A549 (cell line): ENCODE measurements at regions not wholly inside any gene's neighbourhood (a gene's known extent, or its start where the extent isn't known, plus 50 kb on each side); places are given as distances from the start of the nearest gene placed in this dataset.
"Not testable (repeated sequence)": the region's sequence is repeated elsewhere in the genome, so short reads cannot be mapped to it uniquely, and the experiment has no call there.

Source experiments
- ATAC-seq, 2 experiments: fragments of 200-7000 bp in 1 of 2; fragments of >200 bp in 1 of 2; cut with Nextera tagmentation in 1 of 2; cut with Tn5 transposase in 1 of 2; 3 replicates each; pipeline versions ENCODE4 v1.8.0 to v1.9.1; 2018 to 2020; ENCODE audit warnings: mild to moderate bottlenecking in 1 of 2, moderate library complexity in 1 of 2
- CTCF ChIA-PET: fragments of 300-600 bp; sonication (Branson Sonifier 250); formaldehyde crosslinking; extraction: SDS; loops from one replicate; lab custom pipeline; 2021; ENCODE audit warnings: antibody characterized with exemption, inconsistent platforms; lab: Yijun Ruan, JAX
- POLR2A ChIA-PET: fragments of 350-600 bp; formaldehyde crosslinking; extraction: SDS; loops from one replicate; lab custom pipeline; 2021; ENCODE audit warnings: antibody characterized with exemption, inconsistent platforms; lab: Yijun Ruan, JAX
- DNase-seq, 2 experiments: peaks; one replicate each; pipeline versions ENCODE4 v3.0.0 to v3.0.0-alpha.2; 2011 to 2016; ENCODE audit warnings: low read depth in 1 of 2, low spot score in 1 of 2
- FAIRE-seq: peaks from 2 replicates; lab custom pipeline; 2011; peaks lifted over from hg19 to GRCh38; lab: Jason Lieb, UNC
- H3K27ac ChIP-seq, 2 experiments: fragments of >200 bp; sonication (Bioruptor Twin); formaldehyde crosslinking; 3 replicates each; pipeline ENCODE4 v1.5.1; 2016 to 2017
- H3K4me1 ChIP-seq: fragments of >200 bp; sonication (Bioruptor Twin); formaldehyde crosslinking; 3 replicates; pipeline ENCODE4 v1.6.1; 2016
- H3K4me2 ChIP-seq: fragments of >200 bp; sonication (Bioruptor Twin); formaldehyde crosslinking; 3 replicates; pipeline ENCODE4 v1.6.1; 2016
- H3K4me3 ChIP-seq: fragments of >200 bp; sonication (Bioruptor Twin); formaldehyde crosslinking; 3 replicates; pipeline ENCODE4 v1.5.1; 2016
- H3K9me3 ChIP-seq: fragments of >200 bp; sonication (Bioruptor Twin); formaldehyde crosslinking; 3 replicates; pipeline ENCODE4 v1.6.1; 2016
- CBX2 ChIP-seq: fragments of 200-600 bp; sonication (generic); IDR thresholded peaks from 2 replicates; pipeline ENCODE4 v1.6.1; 2016; ENCODE audit warnings: low read depth, mild to moderate bottlenecking, borderline replicate concordance
- CHD4 ChIP-seq: fragments of 200-600 bp; sonication (generic); IDR thresholded peaks from 2 replicates; pipeline ENCODE4 v1.6.1; 2016; ENCODE audit warnings: antibody characterized with exemption, mild to moderate bottlenecking, borderline replicate concordance
- EP300 ChIP-seq, 2 experiments: fragments of >200 bp; sonication (Bioruptor Twin); formaldehyde crosslinking; IDR thresholded peaks; 2 replicates in 1 of 2; 3 replicates in 1 of 2; pipeline ENCODE4 v1.6.1; 2016 to 2017
- FOSB ChIP-seq: fragments of 250-450 bp; sonication (Bioruptor Pico); IDR thresholded peaks from 2 replicates; pipeline ENCODE4 v1.5.0; 2020; ENCODE audit warnings: mild to moderate bottlenecking, moderate library complexity
- HEYL ChIP-seq: fragments of 250-450 bp; sonication (Bioruptor Pico); IDR thresholded peaks from 2 replicates; pipeline ENCODE4 v1.8.0; 2021; ENCODE audit warnings: mild to moderate bottlenecking, moderate library complexity
- HOXB13 ChIP-seq: fragments of 250-450 bp; sonication (Bioruptor Pico); IDR thresholded peaks from 2 replicates; pipeline ENCODE4 v1.5.0; 2020; ENCODE audit warnings: low read depth, mild to moderate bottlenecking, moderate library complexity
- JUN ChIP-seq, 2 experiments: fragments of >200 bp; sonication (Bioruptor Twin); formaldehyde crosslinking; IDR thresholded peaks; 2 replicates in 1 of 2; 3 replicates in 1 of 2; pipeline ENCODE4 v1.6.1; 2016 to 2017
- JUNB ChIP-seq: fragments of >200 bp; sonication (Bioruptor Twin); formaldehyde crosslinking; IDR thresholded peaks from 2 replicates; pipeline ENCODE4 v1.6.1; 2016
- KDM1A ChIP-seq: fragments of 200-600 bp; sonication (generic); IDR thresholded peaks from 2 replicates; pipeline ENCODE4 v1.6.1; 2016; ENCODE audit warnings: low read depth, mild to moderate bottlenecking
- MAFK ChIP-seq: fragments of 450-650 bp; IDR thresholded peaks from 2 replicates; pipeline ENCODE4 v1.6.1; 2014; ENCODE audit not compliant: partially characterized antibody
- MYC ChIP-seq: IDR thresholded peaks from 2 replicates; pipeline ENCODE4 v1.6.1; 2012; ENCODE audit warnings: mild to moderate bottlenecking, inconsistent platforms, low read length, improper control_type of control experiment, borderline replicate concordance
- NFE2L2 ChIP-seq: fragments of 150-350 bp; conservative IDR thresholded peaks from 2 replicates; pipeline ENCODE4 v1.6.1; 2014; ENCODE audit warnings: low read length
- NPAS2 ChIP-seq: fragments of 250-450 bp; sonication (Bioruptor Pico); IDR thresholded peaks from 2 replicates; pipeline ENCODE4 v1.8.0; 2022; ENCODE audit warnings: mild to moderate bottlenecking, moderate library complexity, borderline replicate concordance
- NR3C1 ChIP-seq: fragments of >200 bp; sonication (Bioruptor Twin); formaldehyde crosslinking; IDR thresholded peaks from 3 replicates; pipeline ENCODE4 v1.6.1; 2017
- RARB ChIP-seq: fragments of 250-450 bp; sonication (Bioruptor Pico); IDR thresholded peaks from 2 replicates; pipeline ENCODE4 v1.8.0; 2021; ENCODE audit warnings: mild to moderate bottlenecking, moderate library complexity
- SMC3 ChIP-seq: fragments of >200 bp; sonication (Bioruptor Twin); formaldehyde crosslinking; IDR thresholded peaks from 3 replicates; pipeline ENCODE4 v1.6.1; 2018; ENCODE audit warnings: inconsistent platforms
- ZFP36 ChIP-seq: fragments of 450-650 bp; IDR thresholded peaks from 2 replicates; pipeline ENCODE4 v1.6.1; 2014; ENCODE audit warnings: borderline replicate concordance; ENCODE audit not compliant: partially characterized antibody
- WGBS: methylation state at CpG from one replicate; pipeline ENCODE4 v1.1.6; 2017; ENCODE audit errors: missing lambda C conversion rate; 5-methylcytosine and 5-hydroxymethylcytosine counted together
- TF ChIP-seq, protein P1 (sequence below): IDR thresholded peaks from 2 replicates; pipeline ENCODE4 v1.6.1; 2012; ENCODE audit warnings: low read depth, borderline replicate concordance
- TF ChIP-seq, protein P2 (sequence below): IDR thresholded peaks from 2 replicates; pipeline ENCODE4 v1.6.1; 2012

DNA sequence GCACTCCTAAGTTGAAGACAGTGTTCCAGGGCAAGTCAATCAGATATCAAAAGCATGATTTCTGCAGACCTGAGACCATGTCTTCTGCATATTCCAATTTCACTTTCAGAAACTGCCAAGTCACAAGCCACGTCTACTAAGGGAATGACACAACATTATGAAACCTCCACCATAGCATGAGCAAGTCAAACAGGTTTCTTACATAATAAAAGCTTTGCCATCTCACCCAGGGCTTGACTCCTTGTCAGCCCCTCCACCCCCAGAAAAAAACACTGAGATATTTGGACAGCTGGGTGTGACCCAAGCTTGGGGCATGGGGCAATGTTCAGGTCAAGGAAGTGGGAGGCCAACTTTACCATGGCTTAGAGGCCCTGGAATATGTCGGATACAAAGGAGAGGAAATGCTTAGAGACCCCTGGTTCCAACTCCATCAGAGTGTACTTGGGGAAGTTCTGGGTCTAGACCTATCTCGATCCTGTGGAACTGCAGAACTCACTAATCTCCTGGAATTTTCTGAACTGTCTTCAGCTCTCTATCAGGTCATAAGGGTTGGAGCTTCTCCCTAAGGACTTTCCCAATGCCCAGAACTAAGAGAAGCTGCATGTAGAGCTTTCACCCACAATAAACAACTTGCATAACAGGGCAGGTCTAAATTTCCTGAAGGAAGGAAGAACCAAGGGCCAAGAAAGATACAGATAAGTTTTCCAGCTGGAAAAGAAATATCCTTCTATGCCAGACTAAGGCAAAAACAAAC lies 80.6 kb upstream of the NAMPT start:
- peak in 1 of 2 experiments; percentile 35 for DNase-seq
- no peak overlapping the region for H3K4me2 ChIP-seq
- peak overlapping the region in 1 of 2 experiments; percentile 29; a peak in 1 of 6 replicates for H3K27ac ChIP-seq
- TF ChIP-seq EP300 (IDR thresholded peaks at IDR 0.05), result 0 out of 5 replicates have a peak, but pooled peaks of 1 of the 2 experiments have one; percentile 15
- no peak for TF ChIP-seq JUNB
- no peak for TF ChIP-seq SMC3
- no peak for TF ChIP-seq CHD4
- TF ChIP-seq KDM1A, result no peak
- peak; percentile 55; the same call in 1 of the 2 replicates for TF ChIP-seq NFE2L2
- peak; percentile 32 for TF ChIP-seq MAFK
- no peak for TF ChIP-seq HEYL (CRISPR knock-in tag)
- no peak for TF ChIP-seq FOSB (CRISPR knock-in tag)
- no peak for TF ChIP-seq MYC
- TF ChIP-seq JUN (IDR thresholded peaks at IDR 0.05), result no peak
- TF ChIP-seq NR3C1, result no peak
- TF ChIP-seq HOXB13 (CRISPR knock-in tag), result no peak
- TF ChIP-seq NPAS2 (CRISPR knock-in tag), result no peak
- TF ChIP-seq CBX2, result no peak
- TF ChIP-seq, protein P1, sequence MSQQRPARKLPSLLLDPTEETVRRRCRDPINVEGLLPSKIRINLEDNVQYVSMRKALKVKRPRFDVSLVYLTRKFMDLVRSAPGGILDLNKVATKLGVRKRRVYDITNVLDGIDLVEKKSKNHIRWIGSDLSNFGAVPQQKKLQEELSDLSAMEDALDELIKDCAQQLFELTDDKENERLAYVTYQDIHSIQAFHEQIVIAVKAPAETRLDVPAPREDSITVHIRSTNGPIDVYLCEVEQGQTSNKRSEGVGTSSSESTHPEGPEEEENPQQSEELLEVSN, result no peak
- TF ChIP-seq, protein P2, sequence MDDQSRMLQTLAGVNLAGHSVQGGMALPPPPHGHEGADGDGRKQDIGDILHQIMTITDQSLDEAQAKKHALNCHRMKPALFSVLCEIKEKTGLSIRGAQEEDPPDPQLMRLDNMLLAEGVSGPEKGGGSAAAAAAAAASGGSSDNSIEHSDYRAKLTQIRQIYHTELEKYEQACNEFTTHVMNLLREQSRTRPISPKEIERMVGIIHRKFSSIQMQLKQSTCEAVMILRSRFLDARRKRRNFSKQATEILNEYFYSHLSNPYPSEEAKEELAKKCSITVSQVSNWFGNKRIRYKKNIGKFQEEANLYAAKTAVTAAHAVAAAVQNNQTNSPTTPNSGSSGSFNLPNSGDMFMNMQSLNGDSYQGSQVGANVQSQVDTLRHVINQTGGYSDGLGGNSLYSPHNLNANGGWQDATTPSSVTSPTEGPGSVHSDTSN, result no peak
- ATAC-seq, result no peak
- H3K9me3 ChIP-seq, result peaks cover 19% of the 10 kb centered on the region; the same call in 1 of the 3 replicates
- no peak overlapping the region for H3K4me3 ChIP-seq
- no peak for FAIRE-seq
- WGBS, result 42% methylated on average over 3 of the region's 3 CpGs
- CTCF ChIA-PET, result no interaction called here
- POLR2A ChIA-PET, result interaction anchor here (1.3 kb wide), 1 partner anchor 80 kb away, joined by 5 read pairs; the partner anchor contains the start of gene NAMPT
- H3K4me1 ChIP-seq, result peaks cover 5% of the 10 kb centered on the region; the same call in 2 of the 3 replicates

DNA sequence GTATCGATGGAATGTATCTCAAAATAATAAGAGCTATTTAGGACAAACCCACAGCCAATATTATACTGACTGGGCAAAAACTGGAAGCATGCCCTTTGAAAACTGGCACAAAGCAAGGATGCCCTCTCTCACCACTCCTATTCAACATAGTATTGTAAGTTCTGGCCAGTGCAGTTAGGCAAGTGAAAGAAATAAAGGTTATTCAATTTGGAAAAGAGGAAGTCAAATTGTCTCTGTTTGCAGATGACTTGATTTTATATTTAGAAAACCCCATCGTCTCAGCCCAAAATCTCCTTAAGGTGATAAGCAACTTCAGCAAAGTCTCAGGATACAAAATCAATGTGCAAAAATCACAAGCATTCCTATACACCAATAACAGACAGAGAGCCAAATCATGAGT lies 77.7 kb upstream of the NAMPT start:
- POLR2A ChIA-PET, H3K4me3 ChIP-seq, ATAC-seq, FAIRE-seq, H3K27ac ChIP-seq, H3K4me1 ChIP-seq, H3K4me2 ChIP-seq, DNase-seq: not testable (repeated sequence)
- H3K9me3 ChIP-seq, result peaks cover 13% of the 10 kb centered on the region; the same call in 1 of the 3 replicates
- 89% methylated on average over 2 of the region's 2 CpGs for whole genome bisulfite sequencing
- CTCF ChIA-PET, result interaction anchor here (1.5 kb wide), 1 partner anchor 99 kb away, joined by 4 read pairs; no protein-coding TSS in a partner anchor

DNA sequence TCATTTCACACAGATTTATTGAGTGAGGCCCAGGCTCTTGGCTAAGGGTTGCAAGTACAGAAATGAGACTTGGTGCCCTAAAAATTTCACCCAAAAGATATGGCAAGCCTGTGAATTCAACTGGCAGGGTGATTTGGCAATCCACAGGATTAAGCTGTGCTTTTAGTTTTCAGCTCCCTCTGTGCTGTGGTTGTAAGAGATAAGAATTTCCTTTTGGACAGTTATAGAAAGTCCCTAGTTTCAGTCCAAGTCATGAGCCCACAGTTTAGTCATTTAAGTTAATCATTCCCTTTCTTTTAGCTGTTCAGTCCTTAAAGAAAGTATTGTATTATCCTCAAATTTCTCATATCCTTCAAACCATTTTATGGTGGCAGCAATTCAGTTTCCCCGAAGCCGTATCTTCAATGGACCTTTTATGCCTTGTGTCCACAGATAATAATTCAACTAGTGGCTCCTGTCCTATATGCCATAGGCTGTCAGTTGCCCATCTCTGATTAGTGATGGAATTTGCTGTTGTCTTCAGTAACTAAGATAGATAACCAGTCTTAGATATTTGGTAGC lies 73.4 kb upstream of the NAMPT start:
- Histone ChIP-seq H3K9me3 (0 out of 3 replicates have a peak, but pooled peaks cover 3% of the 10 kb centered on the region), H3K4me1 (no peaks in the 10 kb centered on the region; the same call in 2 of the 3 replicates), H3K4me2 (no peak overlapping the region), H3K27ac (peak overlapping the region in 1 of 2 experiments; percentile 22; a peak in 1 of 6 replicates), H3K4me3 (no peak overlapping the region)
- DNase-seq (no peak), FAIRE-seq (no peak), ATAC-seq (no peak)
- ChIA-PET POLR2A (interaction anchor here (1.0 kb wide), 1 partner anchor 73 kb away, joined by 4 read pairs; the partner anchor contains the start of gene NAMPT), CTCF (interaction anchor here (0.5 kb wide), 1 partner anchor 608 kb away, joined by 4 read pairs; no protein-coding TSS in a partner anchor)
- no peak for TF ChIP-seq RARB (CRISPR knock-in tag)
- peak; percentile 5 for TF ChIP-seq ZFP36
- 75% methylated on average over 2 of the region's 2 CpGs for WGBS
